ENCODE measurements at regions not wholly inside any gene's neighbourhood (a gene's known extent, or its start where the extent isn't known, plus 50 kb on each side); places are given as distances from the start of the nearest gene placed in this dataset.
A peak's percentile ranks its signal among the peaks of the same experiment; 100 is the strongest.

- H3K27ac ChIP-seq, result no peak overlapping the region
- Mint-ChIP-seq H3K4me1 (peaks cover 23% of the 10 kb centered on the region), H3K36me3 (peaks cover 7% of the 10 kb centered on the region), H3K4me3 (no peak overlapping the region), H3K9me3 (peaks cover 27% of the 10 kb centered on the region), H3K27me3 (ENCODE audit: insufficient read depth, low read depth) (no peaks in the 10 kb centered on the region), H3K27ac (no peak overlapping the region)
- no peak overlapping the region for H3K9ac ChIP-seq
- no peak overlapping the region for H3K4me3 ChIP-seq
- H4K20me1 ChIP-seq (ENCODE audit: low read depth), result no peaks in the 10 kb centered on the region
- peaks cover 4% of the 10 kb centered on the region for H3K4me1 ChIP-seq
- DNase-seq (ENCODE audit: low spot score), result no peak
- H3K79me2 ChIP-seq (ENCODE audit: low read depth), result no peaks in the 10 kb centered on the region
- H3K4me2 ChIP-seq, result no peak overlapping the region
- no peaks in the 10 kb centered on the region for H3F3A ChIP-seq (ENCODE audit: low read depth)
- H2AFZ ChIP-seq (replicated peaks), result no peak overlapping the region
- no peaks in the 10 kb centered on the region for H3K27me3 ChIP-seq
- H3K36me3 ChIP-seq, result no peaks in the 10 kb centered on the region
- no peak for TF ChIP-seq CTCF (IDR thresholded peaks at IDR 0.05)
- TF ChIP-seq EZH2 (IDR thresholded peaks at IDR 0.05), result no peak
- TF ChIP-seq EZH2phosphoT487 (IDR thresholded peaks at IDR 0.05), result no peak
- H3K9me3 ChIP-seq (ENCODE audit: low read depth), result no peaks in the 10 kb centered on the region
Measured at GRCh38 chr10:64007157-64007556, 486.0 kb downstream of the REEP3 start.

- no peak for DNase-seq (ENCODE audit: low spot score)
- H4K20me1 ChIP-seq (ENCODE audit: low read depth), result no peaks in the 10 kb centered on the region
- Mint-ChIP-seq H3K27me3 (ENCODE audit: insufficient read depth, low read depth) (peaks cover 4% of the 10 kb centered on the region), H3K9me3 (peaks cover 24% of the 10 kb centered on the region), H3K4me3 (no peak overlapping the region), H3K36me3 (peaks cover 9% of the 10 kb centered on the region), H3K4me1 (peaks cover 41% of the 10 kb centered on the region), H3K27ac (peak overlapping the region; percentile 24)
- no peak for TF ChIP-seq EZH2 (IDR thresholded peaks at IDR 0.05)
- TF ChIP-seq CTCF (IDR thresholded peaks at IDR 0.05), result no peak
- no peak for TF ChIP-seq EZH2phosphoT487 (IDR thresholded peaks at IDR 0.05)
- no peaks in the 10 kb centered on the region for H3K36me3 ChIP-seq
- no peak overlapping the region for H2AFZ ChIP-seq (replicated peaks)
- no peaks in the 10 kb centered on the region for H3F3A ChIP-seq (ENCODE audit: low read depth)
- no peaks in the 10 kb centered on the region for H3K27me3 ChIP-seq
- no peak overlapping the region for H3K27ac ChIP-seq
- H3K4me3 ChIP-seq, result no peak overlapping the region
- no peak overlapping the region for H3K9ac ChIP-seq
- no peaks in the 10 kb centered on the region for H3K9me3 ChIP-seq (ENCODE audit: low read depth)
- peaks cover 7% of the 10 kb centered on the region for H3K4me1 ChIP-seq
- H3K79me2 ChIP-seq (ENCODE audit: low read depth), result no peaks in the 10 kb centered on the region
- H3K4me2 ChIP-seq, result no peak overlapping the region
Measured at GRCh38 chr10:64010711-64011110, 489.5 kb downstream of the REEP3 start.

- H2AFZ ChIP-seq (replicated peaks), result peak overlapping the region; percentile 38
- H3F3A ChIP-seq (ENCODE audit: low read depth), result no peaks in the 10 kb centered on the region
- Mint-ChIP-seq H3K27ac (peak overlapping the region; percentile 87), H3K9me3 (peaks cover 15% of the 10 kb centered on the region), H3K36me3 (peaks cover 4% of the 10 kb centered on the region), H3K4me1 (peaks cover 41% of the 10 kb centered on the region), H3K4me3 (no peak overlapping the region), H3K27me3 (ENCODE audit: insufficient read depth, low read depth) (peaks cover 6% of the 10 kb centered on the region)
- no peaks in the 10 kb centered on the region for H3K36me3 ChIP-seq
- DNase-seq (ENCODE audit: low spot score), result peak; percentile 24
- no peak overlapping the region for H3K9ac ChIP-seq
- H3K4me3 ChIP-seq, result no peak overlapping the region
- peaks cover 7% of the 10 kb centered on the region for H3K4me1 ChIP-seq
- no peaks in the 10 kb centered on the region for H4K20me1 ChIP-seq (ENCODE audit: low read depth)
- no peaks in the 10 kb centered on the region for H3K9me3 ChIP-seq (ENCODE audit: low read depth)
- H3K27ac ChIP-seq, result no peak overlapping the region
- TF ChIP-seq CTCF (IDR thresholded peaks at IDR 0.05) (no peak), EZH2 (IDR thresholded peaks at IDR 0.05) (no peak), EZH2phosphoT487 (IDR thresholded peaks at IDR 0.05) (no peak)
- no peaks in the 10 kb centered on the region for H3K27me3 ChIP-seq
- H3K79me2 ChIP-seq (ENCODE audit: low read depth), result no peaks in the 10 kb centered on the region
- H3K4me2 ChIP-seq, result peak overlapping the region; percentile 14
Measured at GRCh38 chr10:64011912-64012714, 490.9 kb downstream of the REEP3 start.

Data from neural progenitor cell (in vitro differentiated cells).